Thyroid gland (tissue), 4 donors: ENCODE measurements at regions not wholly inside any gene's neighbourhood (a gene's known extent, or its start where the extent isn't known, plus 50 kb on each side); places are given as distances from the start of the nearest gene placed in this dataset.

Experiments used
- POLR2A ChIP-seq, 2 donors: fragments of 450-650 bp; IDR thresholded peaks; one replicate each; pipeline ENCODE4 v1.6.1; 2017; ENCODE audit warnings: antibody characterized with exemption in 2 of 2, mild to moderate bottlenecking in 2 of 2, moderate library complexity in 1 of 2
- TF ChIP-seq, protein P1 (sequence below), 6 experiments: fragments of 200-600 bp in 3 of 6; fragments of 450-650 bp in 3 of 6; sonication (generic) in 3 of 6; IDR thresholded peaks; one replicate each; pipeline ENCODE4 v1.5.1; 2016 to 2019; ENCODE audit warnings: antibody characterized with exemption in 6 of 6, mild to moderate bottlenecking in 2 of 6, inconsistent platforms in 1 of 6, moderate library complexity in 1 of 6

- no peak for TF ChIP-seq POLR2A (IDR thresholded peaks at IDR 0.05)
- TF ChIP-seq, protein P1, sequence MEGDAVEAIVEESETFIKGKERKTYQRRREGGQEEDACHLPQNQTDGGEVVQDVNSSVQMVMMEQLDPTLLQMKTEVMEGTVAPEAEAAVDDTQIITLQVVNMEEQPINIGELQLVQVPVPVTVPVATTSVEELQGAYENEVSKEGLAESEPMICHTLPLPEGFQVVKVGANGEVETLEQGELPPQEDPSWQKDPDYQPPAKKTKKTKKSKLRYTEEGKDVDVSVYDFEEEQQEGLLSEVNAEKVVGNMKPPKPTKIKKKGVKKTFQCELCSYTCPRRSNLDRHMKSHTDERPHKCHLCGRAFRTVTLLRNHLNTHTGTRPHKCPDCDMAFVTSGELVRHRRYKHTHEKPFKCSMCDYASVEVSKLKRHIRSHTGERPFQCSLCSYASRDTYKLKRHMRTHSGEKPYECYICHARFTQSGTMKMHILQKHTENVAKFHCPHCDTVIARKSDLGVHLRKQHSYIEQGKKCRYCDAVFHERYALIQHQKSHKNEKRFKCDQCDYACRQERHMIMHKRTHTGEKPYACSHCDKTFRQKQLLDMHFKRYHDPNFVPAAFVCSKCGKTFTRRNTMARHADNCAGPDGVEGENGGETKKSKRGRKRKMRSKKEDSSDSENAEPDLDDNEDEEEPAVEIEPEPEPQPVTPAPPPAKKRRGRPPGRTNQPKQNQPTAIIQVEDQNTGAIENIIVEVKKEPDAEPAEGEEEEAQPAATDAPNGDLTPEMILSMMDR (IDR thresholded peaks at IDR 0.05) = no peak
Measured at GRCh38 chr5:143682929-143683386, 129.0 kb upstream of the HMHB1 start.
